Coronary artery (tissue), 2 donors: ENCODE measurements at regions not wholly inside any gene's neighbourhood (a gene's known extent, or its start where the extent isn't known, plus 50 kb on each side); places are given as distances from the start of the nearest gene placed in this dataset.

Source experiments
- DNase-seq: peaks from one replicate; pipeline ENCODE4 v3.0.0-alpha.2; 2017; ENCODE audit warnings: low spot score
- H3K27ac ChIP-seq, 2 donors: fragments of 200-600 bp; sonication (generic); one replicate each; pipeline ENCODE4 v1.5.1; 2016 to 2019
- H3K4me3 ChIP-seq: fragments of 200-600 bp; sonication (generic); 2 replicates; pipeline ENCODE4 v1.5.1; 2016; ENCODE audit warnings: mild to moderate bottlenecking, moderate library complexity
- CTCF ChIP-seq: fragments of 200-600 bp; sonication (generic); IDR thresholded peaks from one replicate; pipeline ENCODE4 v1.5.1; 2019; ENCODE audit warnings: antibody characterized with exemption

GRCh38 chr18:55105873-55106272 lies 146.6 kb upstream of the CCDC68 start:
- no peak for TF ChIP-seq CTCF
- H3K27ac ChIP-seq: no peak overlapping the region
- no peak for DNase-seq
- no peak overlapping the region for H3K4me3 ChIP-seq

- Histone ChIP-seq H3K4me3 (no peak overlapping the region), H3K27ac (no peak overlapping the region)
- no peak for TF ChIP-seq CTCF
- DNase-seq: no peak
Observed at GRCh38 chr18:55102958-55103456, 143.7 kb upstream of the CCDC68 start.

GRCh38 chr18:55102501-55102900 lies 143.2 kb upstream of the CCDC68 start:
- TF ChIP-seq CTCF: no peak
- H3K27ac ChIP-seq: no peak overlapping the region
- no peak for DNase-seq
- no peak overlapping the region for H3K4me3 ChIP-seq

GRCh38 chr18:55101458-55101824 lies 142.2 kb upstream of the CCDC68 start:
- no peak overlapping the region for H3K4me3 ChIP-seq
- no peak overlapping the region for H3K27ac ChIP-seq
- no peak for TF ChIP-seq CTCF
- DNase-seq: no peak

GRCh38 chr18:55100817-55101457 lies 141.7 kb upstream of the CCDC68 start:
- H3K27ac ChIP-seq: no peak overlapping the region
- DNase-seq: no peak
- TF ChIP-seq CTCF: no peak
- H3K4me3 ChIP-seq: no peak overlapping the region

- Histone ChIP-seq H3K27ac (no peak overlapping the region), H3K4me3 (no peak overlapping the region)
- no peak for DNase-seq
- no peak for TF ChIP-seq CTCF
Observed at GRCh38 chr18:55097456-55098170, 138.4 kb upstream of the CCDC68 start.
